H1 (cell line): ENCODE measurements at regions not wholly inside any gene's neighbourhood (a gene's known extent, or its start where the extent isn't known, plus 50 kb on each side); places are given as distances from the start of the nearest gene placed in this dataset.

ENCODE experiments used
- CTCF ChIA-PET: fragments of 300-600 bp; sonication (Branson Sonifier 250); formaldehyde crosslinking; loops from one replicate; lab custom pipeline; 2021; ENCODE audit not compliant: partially characterized antibody; lab: Charles Lee
- POLR2A ChIA-PET: fragments of 300-600 bp; sonication (Branson Sonifier 250); formaldehyde crosslinking; loops from one replicate; lab custom pipeline; 2021; ENCODE audit warnings: inconsistent platforms; ENCODE audit not compliant: partially characterized antibody; lab: Charles Lee
- DNase-seq, 2 experiments: peaks; one replicate each; pipeline versions ENCODE4 v3.0.0 to v3.0.0-alpha.2; 2010 to 2022; ENCODE audit warnings: low spot score in 2 of 2, low read depth in 1 of 2, mixed read lengths in 1 of 2
- FAIRE-seq: peaks from 2 replicates; lab custom pipeline; 2011; peaks lifted over from hg19 to GRCh38; lab: Jason Lieb, UNC
- H2AFZ ChIP-seq: 2 replicates; pipeline ENCODE4 v1.8.1; 2012; ENCODE audit warnings: low read length, inconsistent platforms
- H2AK5ac ChIP-seq: 2 replicates; pipeline ENCODE4 v1.6.1; 2013; ENCODE audit warnings: low read depth, low read length
- H2BK120ac ChIP-seq: replicated peaks from 2 replicates; pipeline ENCODE3; 2013; ENCODE audit warnings: low read depth, low read length, inconsistent platforms
- H2BK12ac ChIP-seq: 2 replicates; pipeline ENCODE4 v1.6.1; 2013; ENCODE audit warnings: low read depth, low read length
- H2BK15ac ChIP-seq: 2 replicates; pipeline ENCODE4 v1.6.1; 2013; ENCODE audit warnings: low read length
- H2BK20ac ChIP-seq: 2 replicates; pipeline ENCODE4 v1.6.1; 2013; ENCODE audit warnings: low read length
- H2BK5ac ChIP-seq: 2 replicates; pipeline ENCODE4 v1.6.1; 2013; ENCODE audit warnings: low read depth, low read length
- H3K14ac ChIP-seq: 2 replicates; pipeline ENCODE4 v1.6.1; 2013; ENCODE audit warnings: inconsistent platforms; ENCODE audit not compliant: insufficient read length
- H3K18ac ChIP-seq: 2 replicates; pipeline ENCODE4 v1.6.1; 2013; ENCODE audit warnings: low read length; ENCODE audit errors: extremely low read depth
- H3K23ac ChIP-seq: 2 replicates; pipeline ENCODE4 v1.6.1; 2013; ENCODE audit warnings: inconsistent platforms; ENCODE audit not compliant: insufficient read length
- H3K23me2 ChIP-seq: 2 replicates; pipeline ENCODE4 v1.6.1; 2013; ENCODE audit warnings: low read depth, low read length
- H3K27ac ChIP-seq: 2 replicates; pipeline ENCODE4 v1.6.1; 2011; ENCODE audit warnings: low read depth, low read length, inconsistent platforms
- H3K27me3 ChIP-seq, 4 experiments: replicated peaks in 1 of 4; 1 replicate in 1 of 4; 2 replicates in 3 of 4; pipeline versions ENCODE4 v1.6.1 to v1.8.1; 2011 to 2013; ENCODE audit warnings: low read length in 3 of 4, mild to moderate bottlenecking in 3 of 4, inconsistent platforms in 2 of 4, mixed read lengths in 2 of 4, moderate library complexity in 1 of 4; ENCODE audit not compliant: control insufficient read depth in 3 of 4, insufficient read depth in 3 of 4; ENCODE audit errors: extremely low read depth in 1 of 4
- H3K36me3 ChIP-seq, 4 experiments: 2 replicates each; pipeline versions ENCODE4 v1.6.1 to v1.8.1; 2011 to 2013; ENCODE audit warnings: mild to moderate bottlenecking in 4 of 4, low read length in 3 of 4, moderate library complexity in 2 of 4, control low read depth in 1 of 4, inconsistent platforms in 1 of 4; ENCODE audit not compliant: insufficient read depth in 4 of 4, control insufficient read depth in 2 of 4
- H3K4ac ChIP-seq: replicated peaks from 2 replicates; pipeline ENCODE3; 2013; ENCODE audit warnings: low read length, low read depth, mixed read lengths, inconsistent platforms; ENCODE audit not compliant: insufficient read length
- H3K4me1 ChIP-seq, 4 experiments: replicated peaks in 1 of 4; 1 replicate in 1 of 4; 2 replicates in 3 of 4; pipeline versions ENCODE4 v1.6.1 to v1.8.1; 2011 to 2013; ENCODE audit warnings: low read length in 3 of 4, inconsistent platforms in 2 of 4, mixed read lengths in 1 of 4; ENCODE audit not compliant: insufficient read depth in 4 of 4, control insufficient read depth in 3 of 4
- H3K4me2 ChIP-seq, 2 experiments: 2 replicates each; pipeline versions ENCODE4 v1.6.1 to v1.8.1; 2011 to 2013; ENCODE audit warnings: low read depth in 2 of 2, low read length in 2 of 2, control low read depth in 1 of 2, inconsistent platforms in 1 of 2, mild to moderate bottlenecking in 1 of 2; ENCODE audit not compliant: insufficient read depth in 1 of 2
- H3K4me3 ChIP-seq, 4 experiments: fragments of 200-600, 300-600 bp in 1 of 4; sonication (generic), shearing (Covaris generic), sonication (Bioruptor Twin) in 1 of 4; 2 replicates each; pipeline versions ENCODE4 v1.5.1 to v1.8.1; 2011 to 2016; ENCODE audit warnings: low read length in 4 of 4, low read depth in 3 of 4, control low read depth in 2 of 4, inconsistent platforms in 2 of 4, mild to moderate bottlenecking in 2 of 4, mixed read lengths in 1 of 4, moderate library complexity in 1 of 4; ENCODE audit not compliant: insufficient read depth in 2 of 4; ENCODE audit errors: extremely low read depth in 1 of 4
- H3K56ac ChIP-seq: replicated peaks from 2 replicates; pipeline ENCODE3; 2013; ENCODE audit warnings: low read depth, mild to moderate bottlenecking, mixed read lengths, low read length, inconsistent platforms; ENCODE audit not compliant: insufficient read length
- H3K79me1 ChIP-seq: 2 replicates; pipeline ENCODE4 v1.6.1; 2013; ENCODE audit warnings: low read depth, low read length, control low read depth
- H3K79me2 ChIP-seq, 2 experiments: 2 replicates each; pipeline versions ENCODE4 v1.6.1 to v1.8.1; 2012 to 2013; ENCODE audit warnings: low read length in 2 of 2, mild to moderate bottlenecking in 2 of 2, inconsistent platforms in 1 of 2; ENCODE audit not compliant: insufficient read depth in 2 of 2, control insufficient read depth in 1 of 2
- H3K9ac ChIP-seq, 4 experiments: replicated peaks in 1 of 4; 1 replicate in 1 of 4; 2 replicates in 3 of 4; pipeline versions ENCODE4 v1.6.1 to v1.8.1; 2011 to 2013; ENCODE audit warnings: low read depth in 3 of 4, low read length in 3 of 4, control low read depth in 2 of 4, mild to moderate bottlenecking in 2 of 4, moderate library complexity in 2 of 4, inconsistent platforms in 1 of 4; ENCODE audit errors: extremely low read depth in 1 of 4
- H3K9me3 ChIP-seq, 2 experiments: 2 replicates each; pipeline versions ENCODE4 v1.6.1 to v1.8.1; 2012 to 2013; ENCODE audit warnings: mild to moderate bottlenecking in 2 of 2, moderate library complexity in 2 of 2, control low read depth in 1 of 2, inconsistent platforms in 1 of 2, low read depth in 1 of 2, low read length in 1 of 2, mixed read lengths in 1 of 2; ENCODE audit not compliant: insufficient read depth in 2 of 2
- H4K20me1 ChIP-seq, 2 experiments: replicated peaks in 1 of 2; 2 replicates each; pipeline versions ENCODE3 to v1.8.1; 2011 to 2013; ENCODE audit warnings: inconsistent platforms in 2 of 2, low read length in 2 of 2, mild to moderate bottlenecking in 1 of 2; ENCODE audit not compliant: insufficient read depth in 2 of 2, control insufficient read depth in 1 of 2
- H4K5ac ChIP-seq: 2 replicates; pipeline ENCODE4 v1.6.1; 2013; ENCODE audit warnings: low read length, low read depth, mixed read lengths, inconsistent platforms; ENCODE audit not compliant: insufficient read length
- H4K8ac ChIP-seq: 2 replicates; pipeline ENCODE4 v1.8.0; 2013; ENCODE audit warnings: mild to moderate bottlenecking, moderate library complexity, low read length, inconsistent platforms; ENCODE audit not compliant: insufficient read depth; ENCODE audit errors: extremely low read depth
- H4K91ac ChIP-seq: replicated peaks from 2 replicates; pipeline ENCODE3; 2013; ENCODE audit warnings: low read length, mixed read lengths, inconsistent platforms; ENCODE audit not compliant: insufficient read length
- ASH2L ChIP-seq: fragments of 200-600, 300-600 bp; sonication (generic); IDR thresholded peaks from one replicate; pipeline ENCODE4 v1.7.1; 2017; ENCODE audit warnings: low read length
- ATF2 ChIP-seq: IDR thresholded peaks from 2 replicates; pipeline ENCODE4 v1.6.1; 2012; ENCODE audit warnings: low read length, inconsistent platforms
- CEBPB ChIP-seq: IDR thresholded peaks from 2 replicates; pipeline ENCODE4 v1.6.1; 2012; ENCODE audit warnings: low read depth, low read length
- CHD2 ChIP-seq: IDR thresholded peaks from 2 replicates; pipeline ENCODE4 v1.6.1; 2012; ENCODE audit warnings: low read length, improper control_type of control experiment
- JUND ChIP-seq: IDR thresholded peaks from 2 replicates; pipeline ENCODE4 v1.6.1; 2011; ENCODE audit warnings: mild to moderate bottlenecking, improper control_type of control experiment, low read length
- KDM1A ChIP-seq: fragments of 200-600, 300-600 bp; sonication (generic); IDR thresholded peaks from 2 replicates; pipeline ENCODE4 v1.7.1; 2016; ENCODE audit warnings: mild to moderate bottlenecking, low read length, borderline replicate concordance
- MAFK ChIP-seq: IDR thresholded peaks from 2 replicates; pipeline ENCODE4 v1.6.1; 2012; ENCODE audit warnings: low read depth, mild to moderate bottlenecking, improper control_type of control experiment, low read length
- POLR2A ChIP-seq, 2 experiments: IDR thresholded peaks; 1 replicate in 1 of 2; 2 replicates in 1 of 2; pipeline ENCODE4 v1.6.1; 2011; ENCODE audit warnings: low read depth in 2 of 2, low read length in 2 of 2, mild to moderate bottlenecking in 2 of 2; ENCODE audit errors: control extremely low read depth in 1 of 2
- POU5F1 ChIP-seq: IDR thresholded peaks from 2 replicates; pipeline ENCODE4 v1.6.1; 2011; ENCODE audit warnings: low read depth, mild to moderate bottlenecking, low read length, moderate library complexity
- RXRA ChIP-seq: IDR thresholded peaks from 2 replicates; pipeline ENCODE4 v1.6.1; 2011; ENCODE audit warnings: low read depth, mild to moderate bottlenecking, low read length, moderate library complexity; ENCODE audit not compliant: insufficient read depth
- SIRT6 ChIP-seq: IDR thresholded peaks from one replicate; pipeline ENCODE4 v1.7.1; 2012; ENCODE audit warnings: low read length, inconsistent platforms
- SP2 ChIP-seq: IDR thresholded peaks from 2 replicates; pipeline ENCODE4 v1.6.1; 2012; ENCODE audit warnings: mild to moderate bottlenecking, low read length, inconsistent platforms
- SRF ChIP-seq: IDR thresholded peaks from 2 replicates; pipeline ENCODE4 v1.6.1; 2011; ENCODE audit warnings: mild to moderate bottlenecking, low read depth, low read length, moderate library complexity
- WGBS, 2 experiments: shearing (Covaris generic) in 1 of 2; methylation state at CpG; one replicate each; pipeline versions ENCODE4 v1.1.6 to v1.1.7; 2013 to 2015; ENCODE audit warnings: low lambda C conversion rate in 2 of 2, mixed read lengths in 2 of 2, inconsistent platforms in 1 of 2, low coverage in 1 of 2, missing lambda C conversion rate in 1 of 2; ENCODE audit not compliant: insufficient replicate concordance in 2 of 2, insufficient coverage in 1 of 2, insufficient read length in 1 of 2; ENCODE audit errors: extremely low coverage in 1 of 2, missing lambda C conversion rate in 1 of 2; 5-methylcytosine and 5-hydroxymethylcytosine counted together

- TF ChIP-seq POU5F1, result no peak
Measured at GRCh38 chr9:95389373-95389772, 71.9 kb upstream of the FANCC start (continued).

DNA sequence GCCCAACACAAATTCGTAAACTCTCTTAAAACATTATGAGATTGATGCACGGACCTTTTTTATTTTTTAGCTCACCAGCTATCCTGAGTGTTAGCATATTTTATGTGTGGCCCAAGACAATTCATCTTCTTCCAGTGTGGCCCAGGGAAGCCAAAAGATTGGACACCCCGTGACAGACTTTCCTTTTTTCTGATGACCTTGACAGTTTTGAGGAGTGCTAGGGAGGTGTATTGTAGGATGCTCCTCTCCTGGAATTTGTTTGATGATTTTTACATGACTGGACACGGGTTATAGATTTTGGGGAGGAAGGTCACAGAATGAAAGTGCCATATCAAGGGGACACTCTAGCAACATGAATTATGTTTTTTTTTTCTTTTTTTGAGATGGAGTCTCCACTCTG lies 69.3 kb upstream of the FANCC start:
- Histone ChIP-seq H3K56ac (no peak overlapping the region), H3K79me1 (no peaks in the 10 kb centered on the region), H3K79me2 (no peaks in the 10 kb centered on the region), H2BK15ac (no peak overlapping the region), H4K91ac (no peak overlapping the region), H3K18ac (no peak overlapping the region), H3K14ac (no peak overlapping the region), H3K27ac (no peak overlapping the region), H3K4ac (no peak overlapping the region), H4K5ac (no peak overlapping the region), H2AFZ (no peak overlapping the region), H4K8ac (no peak overlapping the region), H2AK5ac (no peak overlapping the region), H3K9me3 (no peaks in the 10 kb centered on the region), H3K4me2 (no peak overlapping the region), H4K20me1 (no peaks in the 10 kb centered on the region), H3K4me3 (no peak overlapping the region), H3K27me3 (no peaks in the 10 kb centered on the region), H2BK5ac (no peak overlapping the region), H2BK20ac (no peak overlapping the region), H2BK12ac (no peak overlapping the region), H3K9ac (no peak overlapping the region), H3K4me1 (no peaks in the 10 kb centered on the region; a peak in 1 of 7 replicates), H3K23ac (no peak overlapping the region), H3K23me2 (no peaks in the 10 kb centered on the region), H2BK120ac (no peak overlapping the region), H3K36me3 (no peaks in the 10 kb centered on the region)
- TF ChIP-seq CEBPB, result no peak
- no peak for TF ChIP-seq SP2
- TF ChIP-seq MAFK, result no peak
- no peak for TF ChIP-seq JUND
- TF ChIP-seq ASH2L, result no peak
- TF ChIP-seq CHD2, result no peak
- TF ChIP-seq POLR2A (IDR thresholded peaks at IDR 0.05; ENCODE audit: control extremely low read depth in 1 of 2, low read depth in 2 of 2, low read length in 2 of 2), result no peak
- TF ChIP-seq KDM1A, result no peak
- TF ChIP-seq SRF, result no peak
- no peak for TF ChIP-seq ATF2
- no peak for TF ChIP-seq SIRT6
- no peak for TF ChIP-seq RXRA
- DNase-seq, result no peak
- no peak for FAIRE-seq
- ChIA-PET POLR2A (no interaction called here), CTCF (no interaction called here)
- WGBS, 2 experiments, result 82% methylated on average over 4 of the region's 4 CpGs; no CpG with 5 or more reads in 1 of the 2 experiments
